HG03108 (cell line): ENCODE measurements at regions not wholly inside any gene's neighbourhood (a gene's known extent, or its start where the extent isn't known, plus 50 kb on each side); places are given as distances from the start of the nearest gene placed in this dataset.

Experiments
- ATAC-seq: cut with Tn5 transposase; IDR thresholded peaks from one replicate; pipeline ENCODE4 v1.9.1; 2021; ENCODE audit warnings: moderate library complexity; ENCODE audit not compliant: unreplicated experiment

GRCh38 chr15:31455499-31455898, 128.9 kb downstream of the KLF13 start:
- no peak for ATAC-seq

- ATAC-seq: no peak
Observed at GRCh38 chr15:31456354-31457060, 129.9 kb downstream of the KLF13 start.

GRCh38 chr15:31457161-31457560, 130.5 kb downstream of the KLF13 start:
- ATAC-seq: no peak

- no peak for ATAC-seq
Observed at GRCh38 chr15:31457631-31458526, 131.2 kb downstream of the KLF13 start.

DNA sequence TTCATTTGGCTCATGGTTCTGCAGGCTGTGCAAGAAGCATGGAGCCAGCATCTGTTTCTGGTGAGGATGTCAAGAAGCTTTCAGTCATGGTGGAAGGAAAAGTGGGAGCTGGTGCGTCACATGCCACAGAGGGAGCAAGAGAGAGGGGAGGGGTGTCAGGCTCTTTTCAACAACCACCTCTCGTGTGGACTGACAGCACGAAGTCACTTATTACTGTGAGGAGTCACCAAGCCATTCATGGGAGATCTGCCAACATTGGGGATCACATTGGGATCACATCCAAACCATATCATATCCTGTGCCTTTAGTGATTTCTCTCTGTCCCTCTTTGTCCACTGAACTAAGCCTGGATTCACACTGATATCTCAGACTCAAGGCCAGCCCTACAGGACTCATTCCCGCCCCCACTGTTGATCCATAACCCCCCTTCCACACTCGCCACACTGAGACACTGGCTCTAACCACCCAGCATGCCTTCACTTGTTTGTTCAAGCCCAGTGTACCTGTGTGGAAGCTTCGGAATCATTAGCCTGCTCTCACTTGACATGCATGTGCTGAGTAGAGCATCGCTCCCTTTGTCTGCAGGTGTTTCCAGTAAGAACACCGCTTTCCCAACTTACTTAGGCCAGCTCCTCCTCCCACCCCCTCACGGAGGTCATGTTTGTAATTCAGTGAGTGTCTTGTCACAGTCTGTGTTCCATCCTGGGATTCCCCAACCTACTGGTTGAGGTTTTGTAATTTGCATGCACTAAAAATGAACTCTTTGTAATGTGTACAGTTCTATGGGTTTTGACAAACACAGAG, 132.2 kb downstream of the KLF13 start:
- peak; percentile 89 for ATAC-seq

DNA sequence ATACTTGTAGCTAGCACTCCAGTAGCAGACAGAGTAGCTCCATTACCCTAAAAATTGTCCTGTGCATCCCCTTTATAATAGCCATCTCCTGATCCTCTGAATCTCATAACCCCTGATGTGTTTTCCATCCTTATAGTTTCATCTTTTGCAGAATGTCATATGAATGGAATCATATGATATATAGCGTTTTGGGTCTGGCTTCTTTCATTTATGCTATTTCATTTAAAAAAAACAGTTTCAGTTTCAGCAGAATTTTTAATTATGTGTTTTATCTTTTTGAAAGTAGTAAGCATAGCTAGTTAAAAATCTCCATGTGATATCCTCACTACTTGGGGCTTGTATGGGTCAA, 132.7 kb downstream of the KLF13 start:
- ATAC-seq: no peak

DNA sequence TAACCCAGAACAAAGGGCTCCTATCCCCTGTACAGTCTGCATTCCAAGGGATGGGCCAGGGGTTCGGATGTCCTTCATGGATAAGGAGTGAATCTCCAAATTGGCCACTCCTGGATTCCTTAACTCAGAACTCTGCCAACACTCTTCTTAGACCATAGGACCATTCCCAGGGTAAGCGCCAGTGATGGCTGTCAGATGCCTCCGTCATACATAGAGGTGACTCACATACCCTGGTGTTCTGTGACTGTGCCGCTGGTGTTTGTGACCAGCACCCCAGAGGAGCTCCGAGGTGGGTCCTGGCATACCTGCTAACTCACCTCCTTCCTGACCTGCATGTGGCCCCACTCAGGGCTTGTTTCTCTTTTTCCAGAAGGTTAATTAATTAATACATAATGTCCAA, 134.7 kb downstream of the KLF13 start:
- no peak for ATAC-seq

DNA sequence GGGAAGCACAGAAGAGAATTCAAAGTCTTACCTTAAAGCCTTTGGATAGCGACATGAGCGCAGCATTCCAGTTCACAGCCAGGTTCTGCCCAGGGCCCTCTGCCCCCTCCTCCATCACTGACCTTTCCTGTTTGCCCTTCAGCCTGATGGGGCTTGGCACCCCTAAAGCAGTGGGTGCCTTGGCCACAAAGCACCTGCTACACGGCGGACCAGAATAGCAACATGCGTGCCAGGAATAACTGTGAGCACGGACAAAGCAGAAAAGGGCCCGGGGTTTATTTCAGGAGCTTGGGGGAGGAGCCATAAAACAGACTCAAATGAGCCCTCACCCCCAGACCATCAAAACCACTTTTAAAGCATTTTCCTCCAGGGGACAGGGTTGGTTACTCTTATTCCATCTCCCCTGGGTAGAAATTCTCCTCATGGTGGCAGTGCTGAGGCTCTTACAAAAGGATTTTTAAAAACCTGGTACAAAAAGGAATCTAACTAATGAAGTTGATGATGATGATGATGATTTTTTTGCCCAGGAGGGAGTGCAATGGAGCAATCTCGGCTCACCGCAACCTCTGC, 135.4 kb downstream of the KLF13 start:
- ATAC-seq: no peak

DNA sequence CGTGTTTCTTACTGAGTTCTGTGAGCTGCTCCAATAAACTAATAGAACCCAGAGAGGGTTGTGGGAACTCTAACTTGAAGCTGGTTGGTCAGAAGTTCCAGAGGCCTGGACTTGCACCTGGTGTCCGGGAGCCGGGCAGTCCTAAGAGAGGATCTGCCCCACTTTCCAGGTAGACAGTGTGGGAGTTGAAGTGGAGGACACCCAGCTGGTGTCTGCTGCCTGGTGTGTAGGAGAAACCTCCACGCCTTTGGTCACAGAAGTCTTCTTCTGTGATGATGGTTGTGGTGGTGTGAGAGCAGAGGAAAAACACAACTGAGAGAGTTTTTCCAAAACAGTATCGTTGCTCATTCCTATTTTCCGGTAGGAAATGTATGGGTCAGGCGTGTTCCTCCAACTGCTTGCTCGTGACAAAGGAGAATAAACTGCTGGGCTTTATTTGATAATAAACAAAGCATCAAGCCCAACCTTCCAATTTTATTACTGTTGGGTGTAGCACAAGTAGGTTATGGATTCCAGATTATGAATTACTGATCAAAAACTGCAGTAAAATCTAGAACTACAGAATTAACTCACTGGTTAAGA, 137.0 kb downstream of the KLF13 start:
- no peak for ATAC-seq

DNA sequence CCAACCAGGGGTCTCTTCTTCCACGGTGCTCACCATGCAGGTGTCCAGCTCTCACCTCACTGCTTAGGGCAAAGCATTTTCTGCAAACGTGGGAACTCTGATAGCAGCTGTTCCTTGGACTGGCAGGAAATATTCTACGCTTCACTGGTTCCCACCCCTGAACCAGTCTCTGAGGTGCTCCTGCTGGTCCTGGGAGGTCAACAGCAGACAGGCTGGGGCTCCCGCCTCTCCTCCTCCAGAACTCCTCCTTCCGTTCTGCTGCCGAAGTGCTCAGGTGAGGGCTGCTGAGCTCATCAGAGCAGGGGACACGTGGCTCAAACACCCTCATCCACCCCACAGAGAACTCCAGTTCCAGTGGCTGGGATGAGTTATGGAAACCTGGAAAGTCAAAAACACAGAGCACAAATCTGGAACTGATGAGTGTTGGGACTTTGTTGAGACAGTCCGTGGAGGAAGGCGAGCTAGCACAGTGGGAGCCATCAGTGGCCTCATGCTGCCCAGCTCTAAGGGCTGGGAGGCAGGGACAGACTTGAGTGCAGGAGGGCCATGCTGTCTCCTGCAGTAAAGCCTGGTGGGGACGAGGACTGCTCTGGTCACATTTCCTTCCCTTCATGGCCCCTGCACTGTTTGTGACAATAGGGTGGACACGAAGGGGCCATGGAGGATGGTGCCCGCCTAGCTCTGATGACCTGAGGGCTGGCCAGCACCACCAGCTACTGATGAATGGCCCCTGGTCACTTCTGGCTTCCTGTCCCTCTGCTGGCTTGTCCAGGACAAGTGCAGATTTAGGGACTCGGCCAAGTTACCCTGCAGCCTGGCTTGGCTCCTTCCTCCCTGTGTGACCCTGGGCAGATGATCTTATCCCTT, 137.8 kb downstream of the KLF13 start:
- no peak for ATAC-seq

DNA sequence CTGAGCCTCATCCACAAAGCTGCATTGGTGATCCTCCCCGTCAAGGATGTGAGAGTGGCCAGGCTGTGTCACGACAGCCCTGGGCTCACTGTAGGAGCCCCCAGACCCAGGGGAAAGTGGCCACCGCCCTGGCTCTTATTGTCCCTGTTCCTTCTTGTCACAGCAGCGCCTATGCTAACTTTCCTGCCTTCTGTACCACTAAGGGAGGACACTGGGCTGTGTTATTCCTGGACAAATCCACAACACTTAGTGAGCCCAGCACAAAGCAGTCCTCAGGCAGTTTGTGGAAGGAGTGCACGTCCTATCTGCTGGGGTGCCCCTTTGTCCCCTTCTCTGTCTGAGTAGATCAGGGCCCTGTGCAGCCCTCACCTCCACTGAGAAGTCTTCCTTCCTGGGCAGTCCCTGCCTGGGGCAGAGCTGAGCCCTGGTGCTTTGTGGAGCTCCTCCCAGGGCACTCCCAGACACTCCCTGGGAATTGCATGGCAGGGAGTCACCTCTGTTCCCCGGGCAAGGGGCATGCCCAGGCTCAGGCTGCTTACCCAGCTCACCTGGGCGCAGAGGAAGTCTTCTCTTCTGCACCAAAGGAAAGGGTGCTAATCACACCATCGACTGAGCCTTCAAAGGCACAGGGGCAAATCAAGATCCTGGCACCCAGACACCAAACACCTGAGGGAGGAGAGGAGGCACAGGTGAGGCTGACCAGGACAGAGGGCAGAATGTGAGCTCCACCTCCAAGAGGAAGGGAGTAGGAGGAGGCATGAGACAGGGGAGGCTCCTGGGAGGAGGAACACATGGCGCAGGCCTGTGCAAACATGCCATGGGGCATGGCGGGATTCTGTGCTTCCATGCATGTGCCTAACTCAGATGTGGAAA, 138.7 kb downstream of the KLF13 start:
- no peak for ATAC-seq

DNA sequence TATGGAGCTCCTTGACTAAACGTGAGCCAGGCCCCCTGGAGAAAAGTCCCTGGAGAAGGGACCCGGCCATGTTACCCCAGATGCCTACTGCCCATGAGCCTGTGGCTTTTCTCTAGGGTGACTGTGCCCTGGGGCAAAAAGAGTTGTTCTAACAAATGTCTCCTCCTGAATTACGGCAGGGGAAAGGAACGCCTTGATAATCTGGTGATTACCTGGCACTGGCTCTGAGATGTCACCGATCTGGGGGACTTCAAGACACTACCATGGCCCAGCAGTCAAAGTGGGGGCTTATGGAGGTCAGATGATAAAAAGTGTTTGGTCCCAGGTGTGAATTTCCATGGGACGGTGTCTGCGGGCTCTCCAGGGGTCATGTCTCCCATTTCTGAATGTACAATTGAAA, 140.7 kb downstream of the KLF13 start:
- ATAC-seq: no peak

DNA sequence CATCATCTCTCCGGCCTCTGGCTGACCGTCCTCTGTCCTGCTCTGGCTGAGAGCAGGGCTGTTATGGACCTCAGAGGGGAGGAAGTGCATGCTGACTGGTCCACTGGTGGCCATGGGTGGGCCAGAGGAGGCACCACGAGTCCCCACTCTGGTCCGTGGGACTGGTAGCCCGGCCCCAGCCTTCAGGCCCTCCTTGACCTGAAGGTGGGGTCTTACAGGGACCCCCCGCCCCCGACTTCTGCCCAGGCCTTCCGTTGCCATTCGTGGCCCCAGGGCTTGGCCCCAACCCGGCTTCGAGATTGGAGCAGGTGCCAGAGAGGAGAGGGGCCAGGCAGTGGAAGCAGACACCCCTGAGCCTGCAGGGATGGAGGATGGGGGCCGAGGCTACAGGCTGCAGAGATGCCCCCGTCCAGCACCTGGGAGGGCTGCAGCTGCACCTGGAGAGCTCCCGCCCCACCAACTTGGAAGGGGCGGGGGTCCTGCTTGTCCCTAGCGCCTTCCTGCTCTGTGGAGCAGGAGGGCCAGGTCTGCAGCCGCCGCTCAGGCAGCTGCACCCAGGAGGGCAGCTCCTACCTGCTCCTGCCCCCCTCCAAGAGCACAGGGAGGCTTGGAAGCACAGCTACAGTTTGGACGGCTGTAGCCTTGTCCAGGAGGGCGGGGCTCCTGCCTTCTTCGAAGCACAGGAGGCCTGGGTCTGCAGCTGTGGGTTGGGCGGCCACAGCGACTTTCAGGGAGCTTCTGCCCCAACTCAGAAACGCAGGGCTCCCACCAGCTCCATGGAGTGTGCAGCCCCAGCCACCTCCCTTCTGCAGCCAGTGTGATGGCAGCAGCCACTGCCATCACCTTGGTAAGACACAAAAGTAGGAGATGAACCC, 142.5 kb downstream of the KLF13 start:
- no peak for ATAC-seq

DNA sequence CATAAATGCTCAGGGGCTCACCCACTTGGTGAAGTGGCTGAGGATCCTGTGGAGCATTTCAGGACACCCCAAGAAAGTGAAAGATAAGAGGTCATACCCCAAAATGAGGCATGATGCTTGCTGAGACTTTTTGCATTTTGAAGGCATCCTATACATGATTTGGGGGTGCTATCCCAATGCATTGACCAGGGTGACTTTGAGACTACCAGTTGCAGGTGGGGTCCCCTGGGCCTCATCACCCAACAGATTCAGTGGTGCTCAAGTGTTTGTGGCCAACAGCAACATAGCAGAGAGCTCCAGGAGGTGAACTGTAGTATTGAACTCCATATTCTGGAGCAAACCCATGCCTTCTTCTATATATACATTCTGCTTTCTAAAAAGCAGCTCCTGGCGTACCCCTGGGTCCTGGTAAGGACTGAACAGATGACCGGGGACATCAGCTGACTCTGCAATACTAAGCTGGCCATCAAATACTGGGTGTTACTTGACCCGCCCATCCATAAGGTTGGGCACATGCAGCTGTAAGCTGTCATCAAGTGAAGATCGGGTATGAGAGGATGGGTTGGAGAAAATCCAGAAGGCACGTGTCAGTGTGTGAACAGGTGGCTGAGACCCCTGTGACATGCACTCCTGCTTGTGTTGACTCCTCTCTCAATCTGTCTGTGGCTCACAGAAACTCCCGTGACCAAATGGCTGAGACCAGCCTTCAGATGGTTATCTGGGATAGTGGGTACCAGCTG, 143.3 kb downstream of the KLF13 start:
- ATAC-seq: no peak

DNA sequence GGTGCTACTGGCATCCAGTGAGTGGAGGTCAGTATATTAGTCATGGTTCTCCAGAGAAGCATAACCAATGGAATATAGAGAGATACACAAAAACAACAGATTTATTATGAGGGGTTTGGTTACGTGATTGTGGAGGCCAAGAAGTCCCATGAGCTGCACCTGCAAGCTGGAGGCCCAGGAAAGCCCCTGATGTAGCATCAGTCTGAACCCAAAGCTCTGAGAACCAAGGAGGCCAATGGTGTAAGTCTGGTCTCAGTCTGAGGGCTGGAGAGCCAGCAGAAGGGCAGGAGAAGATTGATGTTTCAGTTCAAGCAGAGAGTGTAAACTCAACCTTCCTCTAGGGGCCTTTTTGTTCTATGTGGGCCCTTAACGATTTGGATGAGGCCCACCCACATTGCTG, 144.1 kb downstream of the KLF13 start:
- no peak for ATAC-seq

DNA sequence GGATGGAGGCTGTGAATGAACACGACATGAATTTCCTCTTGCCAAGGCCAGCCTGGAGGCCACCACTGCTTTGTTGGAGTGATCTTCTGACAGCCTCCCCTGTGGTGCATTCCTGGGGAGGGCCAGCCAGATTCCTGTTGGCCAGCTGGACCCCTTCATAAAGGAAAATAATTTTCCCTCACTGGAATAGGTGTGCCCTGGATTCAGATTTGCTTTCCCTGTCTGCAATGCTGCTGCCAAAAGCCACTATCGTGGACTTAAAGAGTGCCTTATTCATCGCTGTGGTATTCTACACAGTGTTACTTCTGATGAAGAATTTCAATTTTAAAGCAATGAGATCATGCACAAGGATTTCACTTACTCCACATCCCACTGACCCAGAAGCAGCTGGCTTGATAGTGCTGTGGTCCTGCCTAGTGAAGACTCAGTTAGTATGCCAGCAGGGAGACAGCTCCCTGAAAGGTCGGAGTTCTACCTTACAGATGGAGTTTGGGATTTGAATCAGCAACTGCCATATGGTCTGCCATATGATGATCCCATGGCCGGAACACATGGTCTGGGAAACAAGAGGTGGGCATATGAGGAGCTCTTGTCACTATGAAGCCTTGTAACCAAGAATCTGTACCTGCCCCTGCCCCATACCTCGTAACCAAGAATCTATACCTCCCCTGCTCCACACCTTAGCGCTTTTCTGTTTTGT, 145.2 kb downstream of the KLF13 start:
- ATAC-seq: no peak
